LNCAP (cell line): ENCODE measurements at regions not wholly inside any gene's neighbourhood (a gene's known extent, or its start where the extent isn't known, plus 50 kb on each side); places are given as distances from the start of the nearest gene placed in this dataset.

Experiments used
- TF ChIP-seq, protein P1 (sequence below): fragments of 450-650 bp; IDR thresholded peaks from 2 replicates; pipeline ENCODE4 v1.5.1; 2017; ENCODE audit warnings: mild to moderate bottlenecking

DNA sequence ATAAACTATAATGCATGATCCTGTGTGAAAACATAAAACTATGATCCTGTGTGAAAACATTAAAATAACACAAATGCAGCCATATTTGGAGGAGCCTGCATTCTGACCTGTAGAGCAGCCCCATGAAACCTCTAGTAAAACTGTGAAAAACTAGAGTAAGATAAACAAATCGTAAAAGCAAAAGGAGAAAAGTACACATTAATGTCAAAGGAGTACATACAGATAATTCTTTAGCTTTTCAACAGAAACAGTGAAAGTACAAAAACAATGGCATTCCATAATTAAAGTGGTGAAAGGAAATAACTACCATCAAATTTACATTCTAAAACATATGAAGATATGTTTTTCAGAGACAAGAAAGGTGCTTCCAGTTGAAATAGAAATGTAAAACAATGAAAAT lies 1267.2 kb downstream of the SLITRK1 start:
- TF ChIP-seq, protein P1, sequence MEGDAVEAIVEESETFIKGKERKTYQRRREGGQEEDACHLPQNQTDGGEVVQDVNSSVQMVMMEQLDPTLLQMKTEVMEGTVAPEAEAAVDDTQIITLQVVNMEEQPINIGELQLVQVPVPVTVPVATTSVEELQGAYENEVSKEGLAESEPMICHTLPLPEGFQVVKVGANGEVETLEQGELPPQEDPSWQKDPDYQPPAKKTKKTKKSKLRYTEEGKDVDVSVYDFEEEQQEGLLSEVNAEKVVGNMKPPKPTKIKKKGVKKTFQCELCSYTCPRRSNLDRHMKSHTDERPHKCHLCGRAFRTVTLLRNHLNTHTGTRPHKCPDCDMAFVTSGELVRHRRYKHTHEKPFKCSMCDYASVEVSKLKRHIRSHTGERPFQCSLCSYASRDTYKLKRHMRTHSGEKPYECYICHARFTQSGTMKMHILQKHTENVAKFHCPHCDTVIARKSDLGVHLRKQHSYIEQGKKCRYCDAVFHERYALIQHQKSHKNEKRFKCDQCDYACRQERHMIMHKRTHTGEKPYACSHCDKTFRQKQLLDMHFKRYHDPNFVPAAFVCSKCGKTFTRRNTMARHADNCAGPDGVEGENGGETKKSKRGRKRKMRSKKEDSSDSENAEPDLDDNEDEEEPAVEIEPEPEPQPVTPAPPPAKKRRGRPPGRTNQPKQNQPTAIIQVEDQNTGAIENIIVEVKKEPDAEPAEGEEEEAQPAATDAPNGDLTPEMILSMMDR, result no peak

DNA sequence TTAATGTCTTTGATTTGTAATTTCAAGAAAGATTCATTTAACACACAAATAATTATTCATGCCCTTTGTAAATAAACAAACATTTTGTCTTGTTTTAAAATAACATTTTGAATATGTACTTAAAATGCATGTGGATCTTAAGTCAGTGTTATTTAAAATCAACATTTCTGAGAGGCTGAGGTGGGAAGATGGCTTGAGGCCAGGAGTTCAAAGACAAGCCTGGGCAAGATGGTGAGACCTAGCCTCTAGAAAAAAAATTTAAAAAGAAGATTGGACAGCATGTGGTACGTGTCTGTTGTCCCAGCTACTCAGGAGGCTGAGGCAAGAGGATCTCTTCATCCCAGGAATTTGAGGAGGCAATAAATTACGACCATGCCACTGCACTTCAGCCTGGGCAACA lies 1268.2 kb downstream of the SLITRK1 start:
- TF ChIP-seq, protein P1, result no peak

DNA sequence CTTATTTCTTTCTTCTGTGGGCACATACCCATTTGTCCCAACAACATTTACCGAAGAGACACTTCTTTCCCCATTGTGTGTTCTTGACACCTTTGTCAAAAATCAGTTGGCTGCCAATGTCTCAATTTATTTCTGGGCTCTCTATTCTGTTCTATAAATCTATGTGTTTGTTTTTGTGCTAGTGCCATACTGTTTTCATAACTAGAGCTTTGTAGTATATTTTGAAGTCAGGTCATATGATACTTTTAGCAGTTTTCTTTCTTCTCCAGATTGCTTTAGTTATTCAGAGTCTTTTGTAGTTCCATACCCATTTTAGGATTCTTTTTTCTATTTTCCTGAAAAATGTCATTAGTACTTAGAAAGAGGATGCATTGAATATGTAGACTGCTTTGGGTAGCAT lies 1276.3 kb downstream of the SLITRK1 start:
- TF ChIP-seq, protein P1, result no peak

DNA sequence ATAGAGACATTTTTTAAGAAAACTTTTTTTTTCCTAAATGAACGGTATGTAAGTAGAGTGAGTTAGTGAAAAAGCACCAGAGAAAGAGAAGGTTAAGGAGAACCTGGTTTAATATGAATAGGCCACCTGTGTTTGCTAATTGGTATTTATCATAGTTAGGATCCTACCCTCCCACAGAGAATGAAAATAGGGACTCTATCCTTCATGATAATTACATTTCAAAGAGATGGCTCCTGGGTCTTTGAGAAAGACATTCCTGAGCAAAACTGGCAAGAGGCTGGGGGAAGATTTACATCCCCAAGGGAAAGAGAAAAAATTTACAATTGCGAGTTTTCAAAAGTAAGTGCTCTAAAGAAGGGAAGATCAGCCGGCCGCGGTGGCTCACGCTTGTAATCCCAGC lies 1284.5 kb downstream of the SLITRK1 start:
- TF ChIP-seq, protein P1, result no peak

DNA sequence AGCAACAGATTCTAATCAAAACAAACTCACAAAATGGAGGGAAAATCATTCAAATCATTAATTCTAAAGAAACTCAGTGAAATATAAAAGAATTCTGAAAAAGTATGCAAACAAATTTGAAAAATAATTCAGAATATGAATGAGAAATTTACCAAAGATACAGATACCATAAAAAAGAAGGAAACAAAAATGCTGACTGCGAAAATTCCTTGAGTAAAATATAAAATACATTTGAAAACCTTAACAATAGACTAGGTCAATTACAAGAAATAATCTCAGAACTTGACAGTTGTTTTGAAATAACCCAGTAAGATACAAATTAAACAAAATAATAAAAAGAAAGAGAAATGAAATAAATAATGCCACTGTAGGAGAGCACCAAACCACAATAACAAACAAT lies 1289.0 kb downstream of the SLITRK1 start:
- TF ChIP-seq, protein P1, result no peak

DNA sequence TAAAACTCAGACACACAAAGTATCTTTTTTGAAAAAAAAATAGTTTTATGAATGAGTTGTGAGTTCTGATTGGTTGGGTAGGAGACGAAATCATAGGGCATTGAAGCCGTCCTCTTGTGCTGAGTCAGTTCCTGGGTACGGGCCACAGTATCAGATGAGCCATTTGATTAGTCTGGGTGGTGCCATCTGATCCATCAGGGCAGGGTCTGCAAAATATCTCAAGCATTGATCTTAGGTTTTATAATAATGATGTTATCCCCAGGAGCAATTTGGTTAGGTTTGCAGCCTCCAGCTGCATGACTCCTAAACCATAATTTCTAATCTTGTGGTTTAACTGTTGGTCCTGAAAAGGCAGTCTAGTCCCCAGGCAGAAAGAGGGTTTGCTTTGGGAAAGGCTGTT lies 1310.6 kb downstream of the SLITRK1 start:
- TF ChIP-seq, protein P1, result no peak

DNA sequence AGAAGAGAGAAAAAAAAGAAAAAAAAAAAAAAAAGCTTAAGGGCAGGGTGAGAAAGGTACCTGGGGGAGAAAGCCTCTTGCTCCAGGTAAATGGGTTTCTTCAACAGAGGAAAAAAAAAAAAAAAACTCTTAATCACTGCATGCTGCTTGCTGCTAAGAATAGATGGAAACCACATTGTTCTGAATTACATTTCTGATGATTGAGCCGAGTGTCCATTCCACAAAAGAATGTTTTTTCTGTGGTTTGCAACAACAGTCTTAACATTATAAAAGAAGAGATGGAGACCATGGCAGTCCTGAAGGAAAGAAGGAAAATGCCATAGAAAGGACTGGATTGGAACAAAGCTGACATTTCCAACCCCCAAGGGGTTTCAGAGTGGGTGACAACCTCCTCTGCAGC lies 1312.7 kb downstream of the SLITRK1 start:
- TF ChIP-seq, protein P1, result no peak

DNA sequence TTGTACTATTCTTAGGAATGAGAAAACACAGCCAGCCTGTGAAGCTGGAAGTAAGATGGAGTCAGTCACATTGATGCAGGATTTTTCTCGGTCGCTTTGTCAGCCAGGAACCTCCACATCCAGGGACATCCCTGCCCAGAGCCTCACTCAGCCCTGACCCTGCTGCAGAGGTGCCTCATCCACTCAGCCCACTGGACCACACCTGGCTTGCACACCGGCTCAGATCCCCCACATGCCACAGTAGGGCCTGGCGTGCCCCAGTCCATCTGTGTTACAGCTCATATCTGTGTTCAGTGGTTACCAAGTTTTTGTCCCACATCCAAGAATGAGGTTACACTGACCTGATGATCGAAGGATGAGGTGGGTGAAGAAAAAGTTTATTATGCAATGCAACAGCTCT lies 1315.4 kb downstream of the SLITRK1 start:
- TF ChIP-seq, protein P1, result no peak
